Left cardiac atrium (tissue), 4 donors: ENCODE measurements at regions not wholly inside any gene's neighbourhood (a gene's known extent, or its start where the extent isn't known, plus 50 kb on each side); places are given as distances from the start of the nearest gene placed in this dataset.
"Not testable (repeated sequence)": the region's sequence is repeated elsewhere in the genome, so short reads cannot be mapped to it uniquely, and the experiment has no call there.

Source experiments
- ATAC-seq, 2 donors: fragments of 200-7000 bp; cut with Tn5 transposase; one replicate each; pipeline ENCODE4 v1.9.1; 2020; ENCODE audit warnings: mild to moderate bottlenecking in 2 of 2, moderate library complexity in 2 of 2
- DNase-seq: peaks from one replicate; pipeline ENCODE4 v3.0.0-alpha.2; 2020
- intact Hi-C, 2 donors: fragments of 100-400 bp; cut with DNase I; formaldehyde crosslinking; loops; one replicate each; pipeline versions ENCODE4 v1.14.1 to v1.15.1; 2022 to 2023
- donor health status: DM: no; HTN: yes; CAD: no.
- donor health status: DM: no; HTN: yes; CAD: no; lungs with severe emphysema.
- donor health status: DM: yes; HTN: yes; CAD: no.
- donor health status: Dilated cardiomyopathy.

GRCh38 chr17:14731591-14731990, 430.7 kb downstream of the HS3ST3B1 start:
- intact Hi-C loops, result no loop called here
- ATAC-seq, result no peak
- DNase-seq, result no peak

DNA sequence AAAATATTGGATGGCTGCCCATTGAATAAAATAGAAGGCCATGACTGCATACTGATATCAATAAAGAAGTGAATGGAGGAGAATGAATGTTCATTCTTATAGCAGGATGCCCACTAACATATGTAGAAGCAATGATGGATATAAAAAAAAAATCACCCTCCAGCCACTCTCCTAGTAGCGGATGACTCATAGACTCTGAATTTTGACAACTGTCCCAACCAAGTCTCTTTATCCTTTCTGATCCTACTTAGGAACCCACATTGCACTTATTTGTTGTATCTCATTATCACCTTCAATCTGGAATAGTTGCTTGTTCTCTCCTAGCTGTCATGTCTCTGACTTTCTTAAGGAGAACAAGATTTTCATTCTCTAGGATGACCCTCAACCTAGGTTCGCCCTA, 429.9 kb downstream of the HS3ST3B1 start:
- no peak for ATAC-seq
- intact Hi-C loops, result no loop called here

GRCh38 chr17:14725729-14726128, 424.8 kb downstream of the HS3ST3B1 start:
- DNase-seq, result no peak

More for the DNA sequence above, 429.9 kb downstream of the HS3ST3B1 start:
- no peak for DNase-seq

DNA sequence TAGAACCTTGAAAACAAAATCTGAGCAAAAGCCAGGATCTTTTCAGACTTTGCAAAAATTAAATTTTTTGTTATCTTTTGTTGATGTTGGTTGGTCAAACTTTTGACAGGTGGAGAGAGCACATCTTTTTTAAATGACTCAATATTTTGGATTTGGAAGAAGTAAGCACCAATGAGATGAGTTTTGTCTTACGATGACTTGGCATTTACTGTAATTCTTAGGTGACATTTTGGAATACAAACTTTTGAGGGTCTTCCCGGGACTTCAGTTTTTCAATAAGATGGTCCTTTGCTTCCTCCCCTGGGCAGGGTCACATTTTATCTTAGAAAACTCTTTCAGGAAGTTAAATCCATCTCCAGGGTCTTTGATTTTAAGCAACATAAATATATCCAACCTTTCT, 423.9 kb downstream of the HS3ST3B1 start:
- DNase-seq (no peak), ATAC-seq (no peak)
- intact Hi-C loops, result no loop called here

More at GRCh38 chr17:14725729-14726128, 424.8 kb downstream of the HS3ST3B1 start:
- intact Hi-C loops, result no loop called here
- ATAC-seq, result no peak

DNA sequence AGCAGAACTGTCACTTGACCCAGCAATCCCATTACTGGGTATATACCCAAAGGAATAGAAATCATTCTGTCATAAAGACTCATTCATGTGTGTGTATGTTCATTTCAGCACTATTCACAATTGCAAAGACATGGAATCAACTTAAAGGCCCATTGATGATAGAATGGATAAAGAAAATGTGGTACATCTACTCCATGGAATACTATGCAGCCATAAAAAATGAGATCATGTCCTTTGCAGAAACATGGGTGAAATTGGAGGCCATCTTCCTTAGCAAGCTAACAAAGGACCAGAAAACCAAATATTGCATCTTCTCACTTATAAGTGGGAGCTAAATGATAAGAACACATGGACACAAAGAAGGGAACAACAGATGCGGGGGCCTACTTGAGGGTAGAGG, 422.5 kb downstream of the HS3ST3B1 start:
- DNase-seq, ATAC-seq, intact Hi-C loops: not testable (repeated sequence)

DNA sequence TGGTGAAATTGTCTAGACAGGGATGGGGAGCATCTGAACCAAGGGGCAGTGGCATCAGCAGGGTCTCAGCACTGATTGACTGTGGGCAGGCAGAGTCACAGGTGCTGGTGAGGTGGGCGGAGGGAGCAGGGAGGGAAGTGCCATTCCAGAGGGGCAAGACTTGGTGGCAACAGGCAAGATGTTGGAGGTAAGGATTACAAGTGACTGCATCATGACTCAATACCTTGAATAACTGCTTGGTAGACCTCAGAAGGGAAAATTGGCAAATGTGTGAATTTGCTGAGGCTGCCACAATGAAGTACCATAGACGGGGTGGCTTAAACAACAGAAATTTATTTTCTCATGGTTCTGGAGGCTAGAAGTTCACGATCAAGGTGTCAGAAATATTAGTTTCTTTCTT, 419.1 kb downstream of the HS3ST3B1 start:
- intact Hi-C loops, result no loop called here
- no peak for DNase-seq
- no peak for ATAC-seq

- DNase-seq (no peak), ATAC-seq (no peak)
- intact Hi-C loops, result no loop called here
Measured at GRCh38 chr17:14717859-14718258, 417.0 kb downstream of the HS3ST3B1 start.

DNA sequence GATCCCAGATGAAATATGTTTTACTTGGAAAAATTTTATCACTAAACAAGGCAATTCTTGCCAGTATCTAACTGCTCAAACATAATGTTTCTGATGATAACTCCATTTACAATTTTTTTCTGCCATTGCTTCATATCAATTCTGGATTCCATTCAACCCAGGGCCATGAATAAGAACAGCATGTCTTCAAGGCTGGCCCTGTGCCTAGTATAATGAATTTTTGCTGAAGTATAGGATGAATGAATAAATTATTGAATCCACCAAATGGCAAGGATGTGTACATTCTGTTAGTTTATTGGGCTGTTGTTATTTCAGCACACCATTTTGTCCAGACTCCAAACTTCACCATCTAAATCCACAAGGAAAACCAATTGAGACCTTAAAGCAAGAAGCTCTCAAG, 414.7 kb downstream of the HS3ST3B1 start:
- no peak for ATAC-seq
- no peak for DNase-seq
- intact Hi-C loops, result no loop called here

DNA sequence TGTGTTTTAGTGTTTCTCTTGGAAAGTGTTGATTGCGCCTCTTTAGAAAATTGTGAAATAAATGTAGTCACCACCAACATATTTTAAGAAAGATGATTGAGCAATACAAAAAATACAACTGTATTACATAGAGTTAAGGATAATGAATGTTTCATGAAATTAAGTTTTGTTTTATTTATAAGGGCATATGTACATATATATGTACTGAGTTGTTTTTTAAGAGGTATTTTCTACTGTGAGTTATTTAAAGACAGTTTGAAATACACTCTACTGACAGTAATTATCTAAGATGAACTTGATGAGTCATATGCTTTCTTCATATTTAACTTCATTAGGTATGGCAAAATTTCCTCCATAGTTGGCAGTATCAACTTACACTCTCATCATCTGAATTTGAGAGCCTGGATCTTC, 411.7 kb downstream of the HS3ST3B1 start:
- DNase-seq, result no peak
- peak in 1 of 2 donors; percentile 45 for ATAC-seq
- intact Hi-C loops, result no loop called here

DNA sequence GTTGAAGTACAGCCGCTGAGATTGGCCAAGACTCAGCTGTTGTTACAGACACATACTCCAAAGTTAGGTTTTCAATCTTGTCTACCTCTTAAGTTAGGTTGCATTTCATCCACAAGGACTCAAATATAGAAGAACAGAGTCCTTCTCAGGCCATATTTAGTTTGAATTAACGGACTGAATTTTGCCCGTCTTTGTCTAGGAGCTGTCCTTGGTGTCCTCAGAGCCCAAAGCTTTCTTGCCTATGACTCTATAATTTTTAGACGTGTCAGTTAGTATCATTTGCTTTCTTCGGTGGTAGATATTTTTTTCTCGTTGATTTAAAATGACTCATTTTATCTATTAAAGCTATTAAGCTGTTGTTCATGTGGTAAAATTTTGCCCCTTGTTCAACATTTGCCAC, 403.2 kb downstream of the HS3ST3B1 start:
- no peak for ATAC-seq
- DNase-seq, result no peak
- intact Hi-C loops, result no loop called here

- no peak for ATAC-seq
- no peak for DNase-seq
- intact Hi-C loops, result no loop called here
Measured at GRCh38 chr17:14701886-14702285, 401.0 kb downstream of the HS3ST3B1 start.

GRCh38 chr17:14699574-14700185, 398.8 kb downstream of the HS3ST3B1 start:
- ATAC-seq, result no peak
- intact Hi-C loops, result no loop called here
- no peak for DNase-seq

- DNase-seq (no peak), ATAC-seq (no peak)
- intact Hi-C loops, result no loop called here
Measured at GRCh38 chr17:14693382-14693781, 392.5 kb downstream of the HS3ST3B1 start.

GRCh38 chr17:14690704-14691103, 389.8 kb downstream of the HS3ST3B1 start:
- intact Hi-C loops, result no loop called here
- no peak for ATAC-seq

GRCh38 chr17:14688134-14688533, 387.3 kb downstream of the HS3ST3B1 start:
- no peak for DNase-seq
- no peak for ATAC-seq
- intact Hi-C loops, result no loop called here

More at GRCh38 chr17:14690704-14691103, 389.8 kb downstream of the HS3ST3B1 start:
- DNase-seq, result no peak

DNA sequence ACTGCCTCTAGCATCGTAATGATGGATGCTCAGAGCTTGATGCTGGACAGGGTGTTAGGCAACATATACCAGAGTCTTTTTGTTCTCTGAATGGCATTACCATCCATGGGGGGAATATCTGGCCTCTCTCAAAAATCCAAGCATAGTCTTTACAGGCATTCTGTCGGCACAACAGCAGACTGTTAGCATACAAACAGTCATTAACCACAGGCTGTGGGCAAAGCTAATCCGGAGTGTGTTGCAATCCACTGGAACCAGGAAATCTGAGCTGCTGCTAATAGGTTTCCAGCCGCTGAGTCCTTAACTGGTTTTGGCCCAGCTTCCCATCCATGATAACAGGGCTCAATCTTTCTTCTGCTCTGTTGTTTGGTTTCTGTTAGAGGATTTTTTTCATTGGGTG, 371.9 kb downstream of the HS3ST3B1 start:
- peak in 1 of 2 donors; percentile 47 for ATAC-seq
- DNase-seq, result no peak
- intact Hi-C loops, result no loop called here

GRCh38 chr17:14670861-14671260, 370.0 kb downstream of the HS3ST3B1 start:
- ATAC-seq, result no peak
- intact Hi-C loops, result no loop called here
- DNase-seq, result no peak

GRCh38 chr17:14664511-14664910, 363.6 kb downstream of the HS3ST3B1 start:
- no peak for ATAC-seq
- intact Hi-C loops, result no loop called here
- no peak for DNase-seq

GRCh38 chr17:14641117-14641516, 340.2 kb downstream of the HS3ST3B1 start:
- intact Hi-C loops, result no loop called here
- no peak for ATAC-seq
- no peak for DNase-seq

GRCh38 chr17:14637260-14637659, 336.4 kb downstream of the HS3ST3B1 start:
- no peak for DNase-seq
- no peak for ATAC-seq
- intact Hi-C loops, result no loop called here

DNA sequence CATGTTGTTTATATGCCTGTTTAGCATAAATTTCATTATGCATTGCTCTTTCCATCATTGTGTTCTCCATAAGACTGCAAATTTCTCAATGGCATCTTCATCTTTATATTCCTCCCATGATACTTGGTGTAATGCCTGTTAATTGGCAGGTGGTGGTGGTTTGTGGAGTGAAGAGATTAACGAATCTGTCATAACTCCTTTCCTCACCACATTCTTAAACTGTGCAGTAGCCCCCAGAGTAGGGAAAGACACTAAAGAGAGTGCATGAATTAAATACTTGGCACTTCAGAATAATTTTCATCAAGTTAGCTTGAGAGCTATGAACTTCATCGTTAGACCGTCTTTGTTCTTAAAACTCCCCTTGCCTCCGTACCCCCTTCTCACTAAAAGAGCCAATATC, 329.7 kb downstream of the HS3ST3B1 start:
- intact Hi-C loops, result no loop called here
- DNase-seq (no peak), ATAC-seq (no peak)

- intact Hi-C loops, result no loop called here
- ATAC-seq, result no peak
Measured at GRCh38 chr17:14630046-14630445, 329.2 kb downstream of the HS3ST3B1 start.

More at GRCh38 chr17:14630046-14630445, 329.2 kb downstream of the HS3ST3B1 start:
- no peak for DNase-seq
